SK-N-SH treated with all-trans-retinoic acid at 6 μM for 48 hours (cell line): ENCODE measurements at regions not wholly inside any gene's neighbourhood (a gene's known extent, or its start where the extent isn't known, plus 50 kb on each side); places are given as distances from the start of the nearest gene placed in this dataset.

Experiments used
- ATAC-seq: fragments of 200-7000 bp; cut with Tn5 transposase; 3 replicates; pipeline ENCODE4 v1.9.1; 2020; ENCODE audit warnings: mild to moderate bottlenecking, moderate library complexity
- ARNTL ChIP-seq: fragments of 450-650 bp; formaldehyde crosslinking; IDR thresholded peaks from 2 replicates; pipeline ENCODE4 v1.5.0; 2020; ENCODE audit warnings: low read depth, mild to moderate bottlenecking, moderate library complexity, borderline replicate concordance
- BACH2 ChIP-seq: fragments of 250-450 bp; sonication (Bioruptor Pico); IDR thresholded peaks from 2 replicates; pipeline ENCODE4 v1.9.0; 2021; ENCODE audit warnings: mild to moderate bottlenecking, borderline replicate concordance
- CREB5 ChIP-seq: fragments of 250-450 bp; sonication (Bioruptor Pico); IDR thresholded peaks from 2 replicates; pipeline ENCODE4 v1.5.1; 2020; ENCODE audit warnings: low read depth, mild to moderate bottlenecking, moderate library complexity
- CSDC2 ChIP-seq: fragments of 250-450 bp; sonication (Bioruptor Pico); IDR thresholded peaks from 2 replicates; pipeline ENCODE4 v1.5.0; 2020; ENCODE audit warnings: mild to moderate bottlenecking, moderate library complexity
- ESRRG ChIP-seq: fragments of 250-450 bp; sonication (Bioruptor Pico); IDR thresholded peaks from 2 replicates; pipeline ENCODE4 v1.6.1; 2021; ENCODE audit warnings: mild to moderate bottlenecking
- GLIS3 ChIP-seq: fragments of 250-450 bp; sonication (Bioruptor Pico); IDR thresholded peaks from 2 replicates; pipeline ENCODE4 v1.5.0; 2020; ENCODE audit warnings: mild to moderate bottlenecking, moderate library complexity
- ISL1 ChIP-seq: fragments of 250-450 bp; sonication (Bioruptor Pico); IDR thresholded peaks from 2 replicates; pipeline ENCODE4 v2.1.2; 2022; ENCODE audit warnings: mild to moderate bottlenecking, moderate library complexity
- OSR1 ChIP-seq: fragments of 250-450 bp; sonication (Bioruptor Pico); IDR thresholded peaks from 2 replicates; pipeline ENCODE4 v1.8.0; 2022; ENCODE audit warnings: moderate library complexity, mild to moderate bottlenecking, inconsistent platforms
- POU6F1 ChIP-seq: fragments of 250-450 bp; sonication (Bioruptor Pico); IDR thresholded peaks from 2 replicates; pipeline ENCODE4 v1.8.0; 2021; ENCODE audit warnings: low read depth, mild to moderate bottlenecking, moderate library complexity, borderline replicate concordance
- PPARA ChIP-seq: fragments of 250-450 bp; sonication (Bioruptor Pico); IDR thresholded peaks from 2 replicates; pipeline ENCODE4 v1.5.0; 2020; ENCODE audit warnings: mild to moderate bottlenecking, borderline replicate concordance
- RARB ChIP-seq: fragments of 250-450 bp; sonication (Bioruptor Pico); IDR thresholded peaks from 2 replicates; pipeline ENCODE4 v1.8.0; 2021; ENCODE audit warnings: mild to moderate bottlenecking, moderate library complexity
- SNAI2 ChIP-seq: fragments of 250-450 bp; sonication (Bioruptor Pico); IDR thresholded peaks from 2 replicates; pipeline ENCODE4 v1.5.0; 2020; ENCODE audit warnings: mild to moderate bottlenecking, moderate library complexity
- TCF4 ChIP-seq: fragments of 250-450 bp; sonication (Bioruptor Pico); IDR thresholded peaks from 2 replicates; pipeline ENCODE4 v1.8.0; 2021; ENCODE audit warnings: mild to moderate bottlenecking, moderate library complexity, borderline replicate concordance
- TOX ChIP-seq: fragments of 250-450 bp; sonication (Bioruptor Pico); IDR thresholded peaks from 2 replicates; pipeline ENCODE4 v1.8.0; 2021; ENCODE audit warnings: mild to moderate bottlenecking, moderate library complexity, borderline replicate concordance
- TSHZ2 ChIP-seq: fragments of 250-450 bp; sonication (Bioruptor Pico); IDR thresholded peaks from 2 replicates; pipeline ENCODE4 v1.5.0; 2020; ENCODE audit warnings: mild to moderate bottlenecking, moderate library complexity
- ZC3H10 ChIP-seq: fragments of 250-450 bp; sonication (Bioruptor Pico); IDR thresholded peaks from 2 replicates; pipeline ENCODE4 v1.5.1; 2021; ENCODE audit warnings: mild to moderate bottlenecking, moderate library complexity
- ZFP3 ChIP-seq: fragments of 250-450 bp; sonication (Bioruptor Pico); IDR thresholded peaks from 2 replicates; pipeline ENCODE4 v1.5.0; 2020; ENCODE audit warnings: mild to moderate bottlenecking, moderate library complexity
- ZNF565 ChIP-seq: fragments of 450-650 bp; formaldehyde crosslinking; conservative IDR thresholded peaks from 2 replicates; pipeline ENCODE4 v1.5.0; 2020; ENCODE audit warnings: low read depth, mild to moderate bottlenecking, moderate library complexity
- ZNF70 ChIP-seq: fragments of 450-650 bp; formaldehyde crosslinking; IDR thresholded peaks from 2 replicates; pipeline ENCODE4 v1.5.0; 2020; ENCODE audit warnings: mild to moderate bottlenecking, moderate library complexity
- ZNF8 ChIP-seq: fragments of 450-650 bp; formaldehyde crosslinking; IDR thresholded peaks from 2 replicates; pipeline ENCODE4 v1.5.0; 2020; ENCODE audit warnings: mild to moderate bottlenecking, moderate library complexity

GRCh38 chr7:106774213-106774767, 90.8 kb upstream of the PIK3CG start:
- no peak for ATAC-seq
- TF ChIP-seq TSHZ2 (CRISPR knock-in tag), result no peak
- no peak for TF ChIP-seq ZC3H10
- TF ChIP-seq ARNTL (CRISPR knock-in tag), result no peak
- TF ChIP-seq TCF4 (CRISPR knock-in tag), result no peak
- no peak for TF ChIP-seq SNAI2 (CRISPR knock-in tag)
- no peak for TF ChIP-seq ZNF565 (CRISPR knock-in tag)
- no peak for TF ChIP-seq TOX
- TF ChIP-seq POU6F1 (CRISPR knock-in tag), result no peak
- no peak for TF ChIP-seq ZNF8
- TF ChIP-seq ISL1 (CRISPR knock-in tag), result no peak
- no peak for TF ChIP-seq ZFP3
- no peak for TF ChIP-seq ZNF70 (CRISPR knock-in tag)
- TF ChIP-seq PPARA (CRISPR knock-in tag), result no peak
- no peak for TF ChIP-seq CSDC2
- TF ChIP-seq BACH2 (CRISPR knock-in tag), result no peak
- no peak for TF ChIP-seq ESRRG (CRISPR knock-in tag)
- TF ChIP-seq OSR1 (CRISPR knock-in tag), result no peak
- no peak for TF ChIP-seq GLIS3 (CRISPR knock-in tag)

- TF ChIP-seq SNAI2 (CRISPR knock-in tag), result peak; percentile 79; the same call in 1 of the 2 replicates
- TF ChIP-seq ARNTL (CRISPR knock-in tag), result no peak
- peak; percentile 79; the same call in 1 of the 2 replicates for TF ChIP-seq CSDC2
- TF ChIP-seq ZFP3, result no peak
- 0 out of 2 replicates have a peak, but pooled peaks have one; percentile 30 for TF ChIP-seq OSR1 (CRISPR knock-in tag)
- TF ChIP-seq RARB (CRISPR knock-in tag), result 0 out of 2 replicates have a peak, but pooled peaks have one; percentile 18
- TF ChIP-seq PPARA (CRISPR knock-in tag), result no peak
- TF ChIP-seq CREB5 (CRISPR knock-in tag), result no peak
- ATAC-seq, result no peak
Measured at GRCh38 chr7:106774768-106775551, 90.1 kb upstream of the PIK3CG start.

- peak; percentile 84 for ATAC-seq
- TF ChIP-seq TOX (0 out of 2 replicates have a peak, but pooled peaks have one; percentile 11), BACH2 (CRISPR knock-in tag) (no peak)
Measured at GRCh38 chr7:106775552-106775936, 89.5 kb upstream of the PIK3CG start.

- peak; percentile 33 for ATAC-seq
- TF ChIP-seq ARNTL (CRISPR knock-in tag) (no peak), ZNF565 (CRISPR knock-in tag) (no peak), TOX (no peak), TSHZ2 (CRISPR knock-in tag) (no peak), ZFP3 (no peak)
- TF ChIP-seq, all 23 proteins: peak for 0
Measured at GRCh38 chr7:106775975-106776607, 89.0 kb upstream of the PIK3CG start.
